Adrenal gland (tissue), 9 donors: ENCODE measurements at regions not wholly inside any gene's neighbourhood (a gene's known extent, or its start where the extent isn't known, plus 50 kb on each side); places are given as distances from the start of the nearest gene placed in this dataset.

ENCODE experiments used
- DNase-seq, 7 donors: peaks; one replicate each; pipeline ENCODE4 v3.0.0-alpha.2; 2019 to 2020
- H3K27ac ChIP-seq, 5 donors: fragments of 200-600 bp; sonication (generic) in 4 of 5; 1 replicate in 3 of 5; 2 replicates in 2 of 5; pipeline versions ENCODE4 v1.5.1 to v1.8.0; 2016 to 2020; ENCODE audit warnings: mild to moderate bottlenecking in 1 of 5
- H3K27me3 ChIP-seq: fragments of 200-600 bp; 2 replicates; pipeline ENCODE4 v1.8.0; 2021
- H3K36me3 ChIP-seq, 2 donors: fragments of 200-600 bp; replicated peaks in 1 of 2; 1 replicate in 1 of 2; 2 replicates in 1 of 2; pipeline versions ENCODE4 v1.5.1 to v1.8.0; 2018 to 2022
- H3K4me1 ChIP-seq, 2 donors: fragments of 200-600 bp; replicated peaks in 1 of 2; 1 replicate in 1 of 2; 2 replicates in 1 of 2; pipeline versions ENCODE4 v1.5.1 to v1.8.0; 2018 to 2021
- H3K4me3 ChIP-seq, 4 donors: fragments of 200-600 bp; sonication (generic) in 3 of 4; one replicate each; pipeline ENCODE4 v1.5.1; 2016 to 2018
- H3K9me3 ChIP-seq, 3 donors: fragments of 200-600 bp; sonication (generic) in 1 of 3; replicated peaks in 1 of 3; 1 replicate in 2 of 3; 2 replicates in 1 of 3; pipeline versions ENCODE4 v1.5.1 to v1.8.0; 2016 to 2021
- POLR2A ChIP-seq, 2 donors: fragments of 450-650 bp; IDR thresholded peaks; one replicate each; pipeline ENCODE4 v1.6.1; 2017; ENCODE audit warnings: antibody characterized with exemption in 2 of 2, mild to moderate bottlenecking in 2 of 2, moderate library complexity in 1 of 2
- WGBS, 4 donors: extraction: QIAGEN DNeasy Blood & Tissue Kit in 2 of 4; methylation state at CpG; one replicate each; pipeline versions ENCODE4 v1.1.5 to v1.1.7; 2013 to 2017; 5-methylcytosine and 5-hydroxymethylcytosine counted together
- intact Hi-C, 2 donors: fragments of 100-400 bp; cut with DNase I; formaldehyde crosslinking; loops; one replicate each; pipeline versions ENCODE4 v1.14.1 to v1.15.0; 2022 to 2023
- TF ChIP-seq, protein P1 (sequence below), 6 experiments: fragments of 450-650 bp in 4 of 6; fragments of 200-600 bp in 2 of 6; sonication (generic) in 1 of 6; IDR thresholded peaks; 1 replicate in 5 of 6; 2 replicates in 1 of 6; pipeline versions ENCODE4 v1.5.1 to v1.8.0; 2016 to 2021; ENCODE audit warnings: antibody characterized with exemption in 6 of 6, mild to moderate bottlenecking in 2 of 6, moderate library complexity in 1 of 6
- donor health status: healthy with polysubstance abuse.
- donor health status: Bipolar disorder and iron deficiency.
- donor health status: DM: yes; HTN: yes; CAD: no.
- donor health status: DM: no; HTN: no; CAD: no.
- donor health status: DM: no; HTN: no; CAD: no.

DNA sequence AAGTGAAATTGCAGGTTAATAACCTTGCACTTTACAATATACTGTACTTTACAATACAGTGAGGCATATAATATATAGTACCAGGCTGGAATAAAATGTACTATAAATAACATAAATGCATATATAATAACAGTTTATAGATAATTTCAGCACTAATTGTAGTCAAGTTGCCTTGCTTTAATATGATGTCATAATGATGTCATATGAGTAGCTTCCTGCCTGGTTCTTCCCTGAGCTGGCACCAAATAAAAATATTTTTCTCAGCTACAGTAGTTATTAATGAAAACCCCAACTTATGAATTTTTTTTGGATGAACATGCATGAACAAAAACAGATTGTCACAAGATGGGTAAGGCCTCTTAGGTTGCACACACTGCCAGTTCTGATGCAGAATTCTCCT, 816.7 kb downstream of the XPNPEP1 start:
- intact Hi-C loops: no loop called here
- TF ChIP-seq, protein P1, sequence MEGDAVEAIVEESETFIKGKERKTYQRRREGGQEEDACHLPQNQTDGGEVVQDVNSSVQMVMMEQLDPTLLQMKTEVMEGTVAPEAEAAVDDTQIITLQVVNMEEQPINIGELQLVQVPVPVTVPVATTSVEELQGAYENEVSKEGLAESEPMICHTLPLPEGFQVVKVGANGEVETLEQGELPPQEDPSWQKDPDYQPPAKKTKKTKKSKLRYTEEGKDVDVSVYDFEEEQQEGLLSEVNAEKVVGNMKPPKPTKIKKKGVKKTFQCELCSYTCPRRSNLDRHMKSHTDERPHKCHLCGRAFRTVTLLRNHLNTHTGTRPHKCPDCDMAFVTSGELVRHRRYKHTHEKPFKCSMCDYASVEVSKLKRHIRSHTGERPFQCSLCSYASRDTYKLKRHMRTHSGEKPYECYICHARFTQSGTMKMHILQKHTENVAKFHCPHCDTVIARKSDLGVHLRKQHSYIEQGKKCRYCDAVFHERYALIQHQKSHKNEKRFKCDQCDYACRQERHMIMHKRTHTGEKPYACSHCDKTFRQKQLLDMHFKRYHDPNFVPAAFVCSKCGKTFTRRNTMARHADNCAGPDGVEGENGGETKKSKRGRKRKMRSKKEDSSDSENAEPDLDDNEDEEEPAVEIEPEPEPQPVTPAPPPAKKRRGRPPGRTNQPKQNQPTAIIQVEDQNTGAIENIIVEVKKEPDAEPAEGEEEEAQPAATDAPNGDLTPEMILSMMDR (IDR thresholded peaks at IDR 0.05): no peak
- no peak for TF ChIP-seq POLR2A (IDR thresholded peaks at IDR 0.05)
- Histone ChIP-seq H3K27ac (no peak overlapping the region), H3K4me3 (no peak overlapping the region), H3K27me3 (no peaks in the 10 kb centered on the region), H3K4me1 (no peaks in the 10 kb centered on the region), H3K36me3 (no peaks in the 10 kb centered on the region), H3K9me3 (no peaks in the 10 kb centered on the region)
- DNase-seq: no peak

DNA sequence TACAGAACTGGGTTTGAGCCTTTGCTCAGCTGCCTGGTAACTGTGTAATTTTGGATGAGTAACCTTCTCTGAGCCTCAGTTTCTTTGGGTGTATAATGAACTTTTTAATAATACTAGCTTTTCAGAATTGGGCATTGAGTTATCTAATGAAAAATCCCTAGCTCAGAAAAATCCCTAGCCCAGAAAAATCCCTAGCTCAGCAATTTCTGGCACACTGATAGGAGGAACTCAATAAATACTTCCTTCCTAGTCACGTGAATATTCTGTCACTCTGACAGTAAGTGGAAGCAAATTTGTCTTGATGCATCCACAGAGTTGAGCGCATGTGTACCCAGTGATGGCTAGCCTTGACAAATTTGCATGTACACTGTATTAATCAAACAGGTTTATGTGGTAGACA, 817.6 kb downstream of the XPNPEP1 start:
- H3K36me3 ChIP-seq: no peaks in the 10 kb centered on the region
- H3K27ac ChIP-seq: no peak overlapping the region
- WGBS, 4 donors: 64 to 75% (median 68%) methylated on average over 2 of the region's 2 CpGs
- no peak overlapping the region for H3K4me3 ChIP-seq
- no peaks in the 10 kb centered on the region for H3K27me3 ChIP-seq
- no peak for DNase-seq
- TF ChIP-seq, protein P1 (IDR thresholded peaks at IDR 0.05): no peak
- TF ChIP-seq POLR2A (IDR thresholded peaks at IDR 0.05): no peak
- intact Hi-C loops: no loop called here
- H3K9me3 ChIP-seq: no peaks in the 10 kb centered on the region
- H3K4me1 ChIP-seq: no peaks in the 10 kb centered on the region

DNA sequence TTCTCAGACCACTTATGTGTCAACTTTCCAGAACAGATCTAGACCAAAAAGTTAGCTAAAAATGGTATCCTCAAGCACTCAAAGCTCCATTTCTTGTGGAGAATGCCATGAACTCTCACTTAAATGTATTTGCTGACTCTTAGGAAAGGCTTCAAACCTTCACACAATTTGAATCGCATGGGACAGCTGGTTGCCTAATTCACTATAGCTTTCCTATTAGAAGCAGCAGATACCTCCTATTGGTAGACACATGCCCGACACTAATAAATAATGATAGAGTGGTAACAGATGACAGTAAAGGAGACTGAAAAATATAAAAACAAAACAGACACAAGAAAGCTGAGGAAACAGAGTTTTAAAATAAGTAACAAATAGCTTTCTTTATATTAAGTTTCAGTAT, 818.5 kb downstream of the XPNPEP1 start:
- WGBS, 4 donors: 77 to 89% (median 82%) methylated on average over 2 of the region's 2 CpGs
- intact Hi-C loops: no loop called here
- no peaks in the 10 kb centered on the region for H3K36me3 ChIP-seq
- no peak for TF ChIP-seq POLR2A (IDR thresholded peaks at IDR 0.05)
- TF ChIP-seq, protein P1 (IDR thresholded peaks at IDR 0.05): no peak
- no peak overlapping the region for H3K4me3 ChIP-seq
- DNase-seq: no peak
- no peak overlapping the region for H3K27ac ChIP-seq
- no peaks in the 10 kb centered on the region for H3K9me3 ChIP-seq
- H3K27me3 ChIP-seq: no peaks in the 10 kb centered on the region
- H3K4me1 ChIP-seq: no peaks in the 10 kb centered on the region

DNA sequence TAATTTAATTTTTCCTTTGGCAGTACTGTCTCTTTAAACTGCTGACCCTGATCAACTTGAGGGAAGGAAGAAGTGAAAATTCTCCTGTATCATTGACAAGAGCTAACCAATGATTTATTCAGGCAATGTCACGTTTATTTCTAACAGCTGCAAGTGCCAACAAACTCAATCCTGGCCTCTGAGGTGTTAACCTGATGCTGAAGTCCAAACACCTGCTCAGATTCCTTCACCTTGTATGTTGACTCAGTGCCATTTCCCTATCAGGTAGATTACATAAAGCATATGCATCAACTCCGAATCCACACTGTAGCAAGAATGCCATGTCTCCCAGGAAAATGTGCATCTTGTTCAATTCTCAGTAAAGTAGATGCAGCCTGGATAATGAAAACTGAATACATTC, 820.0 kb downstream of the XPNPEP1 start:
- H3K36me3 ChIP-seq: no peaks in the 10 kb centered on the region
- no peak overlapping the region for H3K4me3 ChIP-seq
- H3K4me1 ChIP-seq: no peaks in the 10 kb centered on the region
- TF ChIP-seq, protein P1 (IDR thresholded peaks at IDR 0.05): no peak
- no peak for TF ChIP-seq POLR2A (IDR thresholded peaks at IDR 0.05)
- no peak for DNase-seq
- 39 to 50% (median 48%) methylated on average over 2 of the region's 2 CpGs for WGBS, 4 donors
- H3K27ac ChIP-seq: no peak overlapping the region
- H3K27me3 ChIP-seq: no peaks in the 10 kb centered on the region
- intact Hi-C loops: no loop called here
- no peaks in the 10 kb centered on the region for H3K9me3 ChIP-seq
